Hepatocyte (in vitro differentiated cells): ENCODE measurements at regions not wholly inside any gene's neighbourhood (a gene's known extent, or its start where the extent isn't known, plus 50 kb on each side); places are given as distances from the start of the nearest gene placed in this dataset.

ENCODE experiments used
- EZH2 ChIP-seq: fragments of 200-600 bp; sonication (generic); IDR thresholded peaks from 2 replicates; pipeline ENCODE4 v1.6.1; 2016; ENCODE audit warnings: antibody characterized with exemption, mild to moderate bottlenecking, borderline replicate concordance
- EZH2phosphoT487 ChIP-seq: fragments of 200-600 bp; sonication (generic); IDR thresholded peaks from one replicate; pipeline ENCODE4 v1.6.1; 2018; ENCODE audit warnings: antibody characterized with exemption, mild to moderate bottlenecking, low read depth, moderate library complexity; ENCODE audit not compliant: unreplicated experiment, severe bottlenecking
- TF ChIP-seq, protein P1 (sequence below): fragments of 200-600 bp; sonication (generic); IDR thresholded peaks from 2 replicates; pipeline ENCODE4 v1.5.1; 2016; ENCODE audit warnings: antibody characterized with exemption, mild to moderate bottlenecking; ENCODE audit not compliant: poor library complexity

DNA sequence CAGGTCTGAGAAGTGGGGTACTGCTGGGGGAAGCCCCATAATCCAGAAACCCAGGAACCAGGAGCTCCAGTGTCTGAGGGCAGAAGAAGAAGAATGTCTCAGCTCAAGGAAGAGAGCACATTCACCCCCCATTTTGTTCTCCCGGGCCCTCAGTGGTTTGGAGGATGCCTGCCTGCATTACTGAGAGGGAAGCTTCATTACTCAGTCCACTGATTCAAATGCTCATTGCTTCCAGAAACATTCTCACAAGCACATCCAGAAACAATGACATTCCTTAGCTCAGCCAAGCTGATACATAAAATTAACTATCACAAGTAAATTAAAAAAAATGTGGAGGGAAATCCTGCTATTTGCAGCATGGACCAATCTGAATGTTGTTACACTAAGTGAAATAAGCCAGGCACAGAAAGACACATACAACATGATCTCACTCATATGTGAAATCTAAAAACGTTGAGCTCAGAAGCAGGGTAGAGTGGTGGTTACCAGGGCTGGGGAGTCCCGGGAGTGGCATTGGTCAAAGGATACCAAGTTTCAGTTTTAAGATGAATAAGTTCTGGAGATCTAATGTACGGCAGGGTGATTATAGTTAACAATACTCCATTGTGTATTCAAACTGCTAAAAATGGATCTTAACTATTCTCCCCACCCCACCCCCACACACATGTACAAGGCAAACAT lies 459.3 kb downstream of the GALR1 start:
- TF ChIP-seq, protein P1, sequence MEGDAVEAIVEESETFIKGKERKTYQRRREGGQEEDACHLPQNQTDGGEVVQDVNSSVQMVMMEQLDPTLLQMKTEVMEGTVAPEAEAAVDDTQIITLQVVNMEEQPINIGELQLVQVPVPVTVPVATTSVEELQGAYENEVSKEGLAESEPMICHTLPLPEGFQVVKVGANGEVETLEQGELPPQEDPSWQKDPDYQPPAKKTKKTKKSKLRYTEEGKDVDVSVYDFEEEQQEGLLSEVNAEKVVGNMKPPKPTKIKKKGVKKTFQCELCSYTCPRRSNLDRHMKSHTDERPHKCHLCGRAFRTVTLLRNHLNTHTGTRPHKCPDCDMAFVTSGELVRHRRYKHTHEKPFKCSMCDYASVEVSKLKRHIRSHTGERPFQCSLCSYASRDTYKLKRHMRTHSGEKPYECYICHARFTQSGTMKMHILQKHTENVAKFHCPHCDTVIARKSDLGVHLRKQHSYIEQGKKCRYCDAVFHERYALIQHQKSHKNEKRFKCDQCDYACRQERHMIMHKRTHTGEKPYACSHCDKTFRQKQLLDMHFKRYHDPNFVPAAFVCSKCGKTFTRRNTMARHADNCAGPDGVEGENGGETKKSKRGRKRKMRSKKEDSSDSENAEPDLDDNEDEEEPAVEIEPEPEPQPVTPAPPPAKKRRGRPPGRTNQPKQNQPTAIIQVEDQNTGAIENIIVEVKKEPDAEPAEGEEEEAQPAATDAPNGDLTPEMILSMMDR, result no peak
- no peak for TF ChIP-seq EZH2
- no peak for TF ChIP-seq EZH2phosphoT487
